ENCODE measurements at regions not wholly inside any gene's neighbourhood (a gene's known extent, or its start where the extent isn't known, plus 50 kb on each side); places are given as distances from the start of the nearest gene placed in this dataset.
A peak's percentile ranks its signal among the peaks of the same experiment; 100 is the strongest.
"Not testable (repeated sequence)": the region's sequence is repeated elsewhere in the genome, so short reads cannot be mapped to it uniquely, and the experiment has no call there.

DNA sequence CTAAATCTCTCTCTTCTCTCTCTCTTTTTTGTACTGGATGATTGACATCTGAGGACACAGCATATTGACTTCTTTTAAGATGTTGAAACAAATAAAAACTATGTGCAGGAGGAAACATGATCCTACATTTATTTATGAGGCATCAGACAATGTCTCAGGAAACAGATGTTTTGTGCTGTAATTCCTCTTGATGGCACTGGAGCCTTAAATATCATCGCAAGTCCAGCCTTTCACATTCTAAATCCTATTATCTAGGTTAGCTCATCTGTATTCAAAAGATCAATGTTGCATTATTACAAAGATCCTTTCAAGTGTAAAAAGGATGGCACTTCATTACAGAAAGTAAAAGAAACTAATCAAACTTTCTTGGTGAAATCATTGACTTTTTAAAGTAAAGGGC is 63.9 kb downstream of the MAT2B start:
- peak; percentile 32 for DNase-seq

DNA sequence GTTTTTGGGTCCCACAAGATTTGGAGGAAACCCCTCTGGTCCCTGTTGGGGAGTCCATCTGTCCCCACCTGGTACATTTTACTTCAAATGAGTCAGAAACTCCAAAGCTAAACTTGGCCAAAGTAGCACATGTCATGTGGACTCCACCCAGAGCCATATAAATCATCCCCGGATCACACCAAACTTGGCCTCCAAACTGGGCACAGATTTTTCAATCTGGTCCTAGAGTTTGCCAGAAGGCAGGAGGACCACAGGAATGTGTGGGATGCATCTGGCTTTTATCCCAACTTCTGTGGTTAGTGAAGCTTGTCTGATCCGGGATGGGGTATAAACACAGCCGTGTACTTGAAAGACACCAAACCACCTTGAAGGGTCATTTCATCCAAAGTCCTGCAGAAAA is 66.3 kb downstream of the MAT2B start:
- no peak for DNase-seq

GRCh38 chr5:163574472-163575440 is 69.3 kb downstream of the MAT2B start:
- DNase-seq: no peak

GRCh38 chr5:163578652-163579051 is 73.2 kb downstream of the MAT2B start:
- DNase-seq: no peak

DNA sequence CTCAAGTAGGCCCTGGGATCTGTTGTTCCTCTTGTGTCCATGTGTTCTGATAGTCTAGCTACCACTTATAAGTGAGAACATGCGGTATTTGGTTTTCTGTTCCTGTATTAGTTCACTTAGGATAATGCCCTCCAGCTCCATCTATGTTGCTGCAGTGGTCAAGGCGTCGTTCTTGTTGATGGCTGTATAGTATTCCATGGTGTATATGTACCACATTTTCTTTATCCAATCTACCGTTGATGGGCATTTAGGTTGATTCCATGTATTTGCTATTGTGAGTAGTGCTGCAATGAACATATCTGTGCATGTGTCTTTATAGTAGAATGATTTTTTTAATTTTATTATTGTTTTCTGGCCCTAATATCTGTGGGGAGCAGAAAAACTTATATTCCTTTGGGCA is 74.3 kb downstream of the MAT2B start:
- no peak for DNase-seq

- no peak for DNase-seq
Observed at GRCh38 chr5:163580516-163580915, 75.1 kb downstream of the MAT2B start.

- not testable (repeated sequence) for DNase-seq
Observed at GRCh38 chr5:163583491-163584153, 78.2 kb downstream of the MAT2B start.

DNA sequence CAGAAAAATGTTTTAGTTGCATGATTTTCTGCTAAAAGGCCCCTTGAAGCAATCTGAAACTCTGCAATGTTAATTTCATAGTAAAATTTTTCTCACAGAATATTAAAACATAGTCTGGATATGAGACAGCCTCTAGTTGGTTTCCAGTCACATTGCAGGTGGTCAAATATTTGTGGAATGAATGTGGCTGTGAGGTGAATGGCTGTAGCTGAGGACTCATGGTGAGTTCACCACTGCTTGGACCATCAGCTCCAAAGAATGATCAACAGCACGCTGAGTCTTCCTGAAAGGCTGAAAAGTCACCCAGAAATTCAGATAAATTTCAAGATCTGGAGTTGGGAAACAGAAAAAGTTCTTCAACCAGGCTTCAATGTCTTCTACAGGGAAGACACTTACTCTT is 79.8 kb downstream of the MAT2B start:
- DNase-seq: no peak

- no peak for DNase-seq
Observed at GRCh38 chr5:163586531-163586956, 81.1 kb downstream of the MAT2B start.

- DNase-seq: no peak
Observed at GRCh38 chr5:163594951-163595350, 89.5 kb downstream of the MAT2B start.

DNA sequence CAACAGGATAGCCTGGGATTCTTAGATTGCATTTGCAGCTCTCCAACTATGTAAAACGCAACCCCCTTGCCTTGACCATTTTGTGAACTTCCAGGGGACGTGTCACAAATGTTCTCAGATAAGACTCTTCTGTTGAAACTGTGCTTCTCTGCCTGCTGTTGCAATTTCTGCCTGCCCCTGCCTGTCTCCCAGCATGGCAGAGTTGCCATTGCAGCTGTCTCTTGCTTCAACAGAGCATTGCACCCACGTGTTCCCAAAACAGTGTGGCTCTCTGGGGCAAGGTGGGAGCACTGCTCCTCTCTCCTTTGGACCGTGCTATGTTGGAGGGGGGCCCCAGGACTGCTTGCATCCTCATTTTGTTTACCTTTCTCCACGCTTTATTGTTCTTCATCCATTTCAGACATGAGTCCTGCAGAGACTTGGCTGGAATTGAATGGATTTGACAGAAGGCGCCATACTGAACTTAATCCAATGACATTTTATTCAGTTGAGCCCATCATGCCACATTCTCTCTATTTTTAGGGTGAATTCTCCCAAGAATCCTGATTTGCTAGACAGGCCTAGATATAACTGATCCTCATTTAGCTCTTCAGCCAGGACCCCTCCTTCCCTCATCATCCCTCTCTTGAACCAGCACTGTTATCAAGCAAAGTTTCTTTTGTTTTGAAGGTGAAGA is 90.7 kb downstream of the MAT2B start:
- DNase-seq: no peak

- DNase-seq: no peak
Observed at GRCh38 chr5:163596608-163597315, 91.3 kb downstream of the MAT2B start.

- no peak for DNase-seq
Observed at GRCh38 chr5:163604013-163604412, 98.6 kb downstream of the MAT2B start.

- DNase-seq: no peak
Observed at GRCh38 chr5:163607256-163607655, 101.8 kb downstream of the MAT2B start.

GRCh38 chr5:163608621-163609020 is 103.2 kb downstream of the MAT2B start:
- no peak for DNase-seq

DNA sequence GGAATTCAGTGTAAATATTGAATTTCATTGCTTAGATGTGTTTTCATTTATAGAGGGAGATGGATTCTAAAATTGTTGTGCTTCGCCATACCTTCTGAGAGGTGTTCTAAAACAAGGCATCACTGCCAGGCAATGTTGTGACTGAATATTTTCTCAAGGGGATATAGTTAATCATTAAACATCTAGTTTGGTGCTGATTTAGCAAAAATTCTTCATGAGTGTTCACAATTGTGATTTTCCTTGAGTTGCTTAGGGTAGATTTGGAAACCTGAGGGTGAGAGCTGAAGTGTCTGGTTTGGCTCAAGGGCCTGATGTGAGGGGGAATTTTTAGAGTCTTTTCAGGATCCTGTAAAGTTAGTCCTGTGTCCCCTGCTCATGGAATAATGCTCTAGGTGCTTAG is 104.5 kb downstream of the MAT2B start:
- DNase-seq: no peak

DNA sequence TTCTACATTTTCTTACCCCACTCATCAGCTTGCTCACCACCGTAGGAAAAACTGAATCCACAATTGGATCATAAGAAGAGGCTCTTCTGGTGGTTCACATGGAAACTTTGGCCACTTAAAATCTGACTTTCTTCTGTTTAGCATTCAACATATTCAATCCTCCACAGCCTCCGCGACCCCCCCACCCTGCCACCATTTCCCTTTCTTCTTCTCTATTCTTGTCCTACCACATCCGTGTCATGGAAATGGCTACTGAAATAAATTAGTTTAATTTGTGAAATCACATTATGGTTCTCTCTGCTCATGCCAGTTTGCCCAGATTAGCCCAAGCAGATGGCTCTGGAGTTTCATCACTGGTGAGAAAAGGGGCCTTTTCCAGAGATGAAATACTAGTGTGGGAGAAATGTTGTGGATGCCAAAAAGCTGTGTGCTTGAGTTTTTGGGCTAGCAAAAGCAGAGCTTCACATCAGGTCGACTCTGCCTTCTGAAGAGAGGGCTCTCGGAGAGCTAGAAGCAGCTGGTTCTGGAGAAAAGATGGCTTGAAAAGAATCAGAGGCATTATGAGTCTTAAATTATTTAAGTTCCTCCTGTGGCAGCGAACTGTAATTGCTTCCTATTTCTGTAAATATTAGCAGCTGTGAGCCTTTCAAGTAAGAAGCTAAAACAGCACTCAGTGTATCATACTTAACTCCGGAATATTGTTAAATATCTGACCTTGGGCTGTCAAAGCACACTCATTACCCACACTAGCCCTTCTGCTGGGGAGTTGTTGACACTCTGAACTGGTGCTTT is 107.1 kb downstream of the MAT2B start:
- no peak for DNase-seq

DNA sequence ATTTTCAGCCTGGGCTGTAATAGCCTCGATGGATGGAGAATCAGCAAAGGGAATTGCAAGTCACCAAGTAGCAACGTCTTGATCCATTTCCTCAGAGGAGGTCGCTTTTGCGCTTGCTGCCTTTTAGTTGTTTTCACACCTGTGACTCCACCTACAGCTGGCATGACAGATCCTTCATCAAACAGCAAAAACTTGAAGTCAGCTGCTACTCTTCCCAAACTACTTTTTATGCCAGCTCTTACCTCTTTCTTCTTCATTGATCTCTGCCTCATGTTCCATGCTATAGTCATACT is 107.7 kb downstream of the MAT2B start:
- no peak for DNase-seq

DNA sequence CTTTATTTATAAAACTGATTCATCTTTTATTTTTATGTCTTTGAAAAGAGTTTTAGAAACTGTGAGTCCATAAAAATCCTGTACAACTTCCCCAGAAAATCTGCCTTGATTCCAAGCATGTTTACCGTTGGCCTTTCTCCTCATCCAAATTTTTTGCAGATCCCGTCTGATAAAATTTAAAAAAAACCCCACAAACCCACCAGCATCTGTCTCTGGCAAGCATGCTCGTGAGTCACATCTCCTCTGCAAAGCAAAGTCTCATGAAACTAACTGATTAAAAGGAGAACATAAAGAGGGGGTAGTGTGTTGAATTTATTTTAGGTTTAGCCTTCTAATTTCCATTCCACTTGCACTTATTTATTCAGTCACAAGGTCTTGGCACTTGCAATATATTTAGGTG is 109.4 kb downstream of the MAT2B start:
- DNase-seq: no peak

GRCh38 chr5:163619273-163619934 is 114.0 kb downstream of the MAT2B start:
- no peak for DNase-seq

- DNase-seq: no peak
Observed at GRCh38 chr5:163619951-163620350, 114.5 kb downstream of the MAT2B start.

GRCh38 chr5:163622799-163623198 is 117.4 kb downstream of the MAT2B start:
- DNase-seq: no peak
